ENCODE measurements at regions not wholly inside any gene's neighbourhood (a gene's known extent, or its start where the extent isn't known, plus 50 kb on each side); places are given as distances from the start of the nearest gene placed in this dataset.

- Mint-ChIP-seq H3K27me3 (no peaks in the 10 kb centered on the region), H3K4me3 (no peak overlapping the region), H3K27ac (no peak overlapping the region), H3K9me3 (ENCODE audit: insufficient read depth) (no peaks in the 10 kb centered on the region), H3K4me1 (no peaks in the 10 kb centered on the region)
- H3K36me3 ChIP-seq (replicated peaks in 1 of 2; ENCODE audit: control extremely low read depth in 1 of 2, control insufficient read depth in 1 of 2, extremely low read depth in 1 of 2, insufficient read depth in 2 of 2, low read length in 1 of 2): no peaks in the 10 kb centered on the region
- no peaks in the 10 kb centered on the region for H3K9me3 ChIP-seq (ENCODE audit: control extremely low read depth in 1 of 3, control insufficient read depth in 2 of 3, insufficient read depth in 1 of 3, low read length in 2 of 3)
- H3K9ac ChIP-seq (ENCODE audit: low read length): no peak overlapping the region
- H3K79me2 ChIP-seq (ENCODE audit: control insufficient read depth, insufficient read depth, low read length): no peaks in the 10 kb centered on the region
- no peak overlapping the region for H3K4me2 ChIP-seq (replicated peaks; ENCODE audit: low read depth, low read length, poor library complexity, severe bottlenecking)
- POLR2A ChIA-PET: no interaction called here
- no peak overlapping the region for H3K27ac ChIP-seq (ENCODE audit: low read length in 2 of 2)
- no peak overlapping the region for H3K4me3 ChIP-seq (ENCODE audit: control extremely low read depth in 1 of 5, extremely low read depth in 1 of 5, insufficient read depth in 1 of 5, low read depth in 2 of 5, low read length in 4 of 5)
- ATAC-seq (ENCODE audit: low read depth): no peak
- intact Hi-C loops (cut with micrococcal nuclease): no loop called here
- no peak overlapping the region for H2AFZ ChIP-seq (ENCODE audit: insufficient read depth, low read depth, low read length, poor library complexity, severe bottlenecking)
- WGBS (ENCODE audit: insufficient coverage): no CpG with 5 or more reads among the region's 2 CpGs
- CTCF ChIA-PET: no interaction called here
- H3K27me3 ChIP-seq (replicated peaks in 1 of 4; ENCODE audit: control extremely low read depth in 1 of 4, control insufficient read depth in 3 of 4, insufficient read depth in 4 of 4, low read length in 3 of 4): no peaks in the 10 kb centered on the region
- no peak for TF ChIP-seq EZH2 (IDR thresholded peaks at IDR 0.05; ENCODE audit: borderline replicate concordance, insufficient read depth, low read depth, low read length, poor library complexity, severe bottlenecking)
- TF ChIP-seq, protein P1, sequence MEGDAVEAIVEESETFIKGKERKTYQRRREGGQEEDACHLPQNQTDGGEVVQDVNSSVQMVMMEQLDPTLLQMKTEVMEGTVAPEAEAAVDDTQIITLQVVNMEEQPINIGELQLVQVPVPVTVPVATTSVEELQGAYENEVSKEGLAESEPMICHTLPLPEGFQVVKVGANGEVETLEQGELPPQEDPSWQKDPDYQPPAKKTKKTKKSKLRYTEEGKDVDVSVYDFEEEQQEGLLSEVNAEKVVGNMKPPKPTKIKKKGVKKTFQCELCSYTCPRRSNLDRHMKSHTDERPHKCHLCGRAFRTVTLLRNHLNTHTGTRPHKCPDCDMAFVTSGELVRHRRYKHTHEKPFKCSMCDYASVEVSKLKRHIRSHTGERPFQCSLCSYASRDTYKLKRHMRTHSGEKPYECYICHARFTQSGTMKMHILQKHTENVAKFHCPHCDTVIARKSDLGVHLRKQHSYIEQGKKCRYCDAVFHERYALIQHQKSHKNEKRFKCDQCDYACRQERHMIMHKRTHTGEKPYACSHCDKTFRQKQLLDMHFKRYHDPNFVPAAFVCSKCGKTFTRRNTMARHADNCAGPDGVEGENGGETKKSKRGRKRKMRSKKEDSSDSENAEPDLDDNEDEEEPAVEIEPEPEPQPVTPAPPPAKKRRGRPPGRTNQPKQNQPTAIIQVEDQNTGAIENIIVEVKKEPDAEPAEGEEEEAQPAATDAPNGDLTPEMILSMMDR (IDR thresholded peaks at IDR 0.05): no peak
- no peaks in the 10 kb centered on the region for H4K20me1 ChIP-seq (ENCODE audit: control insufficient read depth, insufficient read depth, low read length, poor library complexity, severe bottlenecking)
- DNase-seq: no peak
- H3K4me1 ChIP-seq (ENCODE audit: control insufficient read depth in 2 of 2, insufficient read depth in 2 of 2, low read length in 2 of 2): no peaks in the 10 kb centered on the region
These were observed 2063.9 kb downstream of the MRPL39 start for GRCh38 chr21:23543333-23543732.

DNA sequence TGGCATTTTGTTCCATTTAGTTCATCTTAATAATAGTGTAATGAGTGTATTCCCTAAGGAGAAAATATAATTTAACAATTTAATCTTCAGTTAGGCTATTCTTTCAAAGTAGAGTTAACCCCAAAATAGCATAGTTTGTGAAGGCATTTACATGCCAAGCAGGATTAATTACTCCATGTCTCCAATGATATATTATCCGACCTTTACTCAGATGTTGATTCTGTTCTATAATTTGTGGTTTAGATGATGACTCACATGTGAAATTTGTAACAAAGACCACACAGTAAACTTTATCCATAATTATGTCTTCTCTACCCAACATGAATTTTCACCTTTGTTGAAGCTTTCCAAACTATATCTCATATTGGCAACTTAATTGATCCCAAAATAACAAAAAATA lies 2065.2 kb downstream of the MRPL39 start:
- intact Hi-C loops (cut with micrococcal nuclease): no loop called here
- no peaks in the 10 kb centered on the region for H3K4me1 Mint-ChIP-seq
- H3K9me3 Mint-ChIP-seq (ENCODE audit: insufficient read depth): no peaks in the 10 kb centered on the region
- DNase-seq (no peak), ATAC-seq (ENCODE audit: low read depth) (no peak)
- no peak overlapping the region for H3K4me3 Mint-ChIP-seq
- H4K20me1 ChIP-seq (ENCODE audit: control insufficient read depth, insufficient read depth, low read length, poor library complexity, severe bottlenecking): no peaks in the 10 kb centered on the region
- no peak overlapping the region for H3K27ac Mint-ChIP-seq
- no peaks in the 10 kb centered on the region for H3K27me3 Mint-ChIP-seq
- TF ChIP-seq, protein P1 (IDR thresholded peaks at IDR 0.05): no peak
- H3K4me1 ChIP-seq (ENCODE audit: control insufficient read depth in 2 of 2, insufficient read depth in 2 of 2, low read length in 2 of 2): no peaks in the 10 kb centered on the region
- no peak overlapping the region for H2AFZ ChIP-seq (ENCODE audit: insufficient read depth, low read depth, low read length, poor library complexity, severe bottlenecking)
- WGBS (ENCODE audit: insufficient coverage): no CpG with 5 or more reads among the region's 1 CpG
- no peaks in the 10 kb centered on the region for H3K79me2 ChIP-seq (ENCODE audit: control insufficient read depth, insufficient read depth, low read length)
- ChIA-PET POLR2A (no interaction called here), CTCF (no interaction called here)
- no peak overlapping the region for H3K27ac ChIP-seq (ENCODE audit: low read length in 2 of 2)
- H3K9me3 ChIP-seq (ENCODE audit: control extremely low read depth in 1 of 3, control insufficient read depth in 2 of 3, insufficient read depth in 1 of 3, low read length in 2 of 3): no peaks in the 10 kb centered on the region
- no peaks in the 10 kb centered on the region for H3K36me3 ChIP-seq (replicated peaks in 1 of 2; ENCODE audit: control extremely low read depth in 1 of 2, control insufficient read depth in 1 of 2, extremely low read depth in 1 of 2, insufficient read depth in 2 of 2, low read length in 1 of 2)
- H3K9ac ChIP-seq (ENCODE audit: low read length): no peak overlapping the region
- no peak overlapping the region for H3K4me3 ChIP-seq (ENCODE audit: control extremely low read depth in 1 of 5, extremely low read depth in 1 of 5, insufficient read depth in 1 of 5, low read depth in 2 of 5, low read length in 4 of 5)
- H3K4me2 ChIP-seq (replicated peaks; ENCODE audit: low read depth, low read length, poor library complexity, severe bottlenecking): no peak overlapping the region
- H3K27me3 ChIP-seq (replicated peaks in 1 of 4; ENCODE audit: control extremely low read depth in 1 of 4, control insufficient read depth in 3 of 4, insufficient read depth in 4 of 4, low read length in 3 of 4): no peaks in the 10 kb centered on the region

Measured in B cell (primary cell).